Calu3 (cell line): ENCODE measurements at regions not wholly inside any gene's neighbourhood (a gene's known extent, or its start where the extent isn't known, plus 50 kb on each side); places are given as distances from the start of the nearest gene placed in this dataset.
A peak's percentile ranks its signal among the peaks of the same experiment; 100 is the strongest.

ENCODE experiments used
- BruUV-seq: library from RNA; stranded (reverse); fragments of 400-500 nt; replicated peaks from 2 replicates; lab custom pipeline; 2021; lab: Mats Ljungman, UMichigan
- CTCF ChIA-PET: fragments of 300-600 bp; sonication (Branson Sonifier 250); formaldehyde crosslinking; loops from one replicate; lab custom pipeline; 2022; ENCODE audit warnings: antibody characterized with exemption; lab: Charles Lee
- DNase-seq: peaks from one replicate; pipeline ENCODE4 v3.0.0; 2022
- H3K27ac Mint-ChIP-seq: one replicate; pipeline ENCODE4 v1.8.0; 2022; ENCODE audit warnings: mixed read lengths; ENCODE audit not compliant: unreplicated experiment
- H3K27me3 Mint-ChIP-seq: one replicate; pipeline ENCODE4 v1.8.0; 2022; ENCODE audit warnings: mixed read lengths; ENCODE audit not compliant: unreplicated experiment
- H3K36me3 Mint-ChIP-seq: one replicate; pipeline ENCODE4 v1.8.0; 2022; ENCODE audit warnings: mild to moderate bottlenecking, moderate library complexity, mixed read lengths; ENCODE audit not compliant: insufficient read depth, unreplicated experiment
- H3K4me1 Mint-ChIP-seq: one replicate; pipeline ENCODE4 v1.8.0; 2022; ENCODE audit warnings: mild to moderate bottlenecking, low read depth, mixed read lengths; ENCODE audit not compliant: unreplicated experiment
- H3K4me3 Mint-ChIP-seq: one replicate; pipeline ENCODE4 v1.8.0; 2022; ENCODE audit warnings: mild to moderate bottlenecking, low read depth, moderate library complexity, mixed read lengths; ENCODE audit not compliant: unreplicated experiment
- H3K9me3 Mint-ChIP-seq: one replicate; pipeline ENCODE4 v1.8.0; 2022; ENCODE audit warnings: low read depth, mixed read lengths; ENCODE audit not compliant: unreplicated experiment
- CTCF ChIP-seq: fragments of 200-600 bp; IDR thresholded peaks from one replicate; pipeline ENCODE4 v1.8.0; 2022; ENCODE audit warnings: antibody characterized with exemption; ENCODE audit not compliant: unreplicated experiment
- intact Hi-C: fragments of 100-400 bp; cut with micrococcal nuclease; formaldehyde crosslinking; loops from one replicate; pipeline ENCODE4 v1.10.0; 2022; ENCODE audit not compliant: unreplicated experiment

DNA sequence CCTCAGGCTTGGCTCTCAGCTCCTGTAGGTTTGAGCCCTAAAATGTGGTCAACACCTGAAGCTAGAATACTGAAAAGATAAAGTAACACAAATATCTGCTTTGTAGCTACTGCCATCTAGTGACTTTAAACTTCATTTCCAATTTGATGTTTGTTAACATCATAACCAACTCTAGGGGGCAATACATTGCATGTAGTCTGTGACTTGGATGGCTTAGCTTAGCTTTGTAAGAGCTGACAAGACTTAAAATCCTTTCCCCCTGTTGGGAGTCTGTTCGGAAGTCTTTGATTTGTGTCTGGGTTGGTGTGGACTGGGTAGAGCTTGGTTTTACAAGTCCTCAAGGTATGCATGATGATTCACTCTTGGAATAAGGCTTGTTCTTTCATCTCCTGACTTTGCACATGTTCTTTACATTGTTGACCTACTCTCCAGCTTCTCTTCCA, 51.7 kb downstream of the SCN11A start:
- TF ChIP-seq CTCF = peak; percentile 48
- Mint-ChIP-seq H3K9me3 (no peaks in the 10 kb centered on the region), H3K4me1 (peaks cover 7% of the 10 kb centered on the region), H3K27ac (no peak overlapping the region), H3K27me3 (peaks cover 29% of the 10 kb centered on the region), H3K4me3 (no peak overlapping the region), H3K36me3 (no peaks in the 10 kb centered on the region)
- CTCF ChIA-PET = interaction anchor here (0.6 to 1.9 kb wide), 20 partner anchors 14 to 546 kb away, joined by 3 to 14 read pairs (median 4); partner anchors contain the start of genes ACVR2B and EXOG
- intact Hi-C loops = loop anchor here (1.0 to 10.0 kb wide), 6 partner anchors 31 to 475 kb away; no protein-coding TSS in a partner anchor
- DNase-seq = no peak
- no TSS peak for BruUV-seq

DNA sequence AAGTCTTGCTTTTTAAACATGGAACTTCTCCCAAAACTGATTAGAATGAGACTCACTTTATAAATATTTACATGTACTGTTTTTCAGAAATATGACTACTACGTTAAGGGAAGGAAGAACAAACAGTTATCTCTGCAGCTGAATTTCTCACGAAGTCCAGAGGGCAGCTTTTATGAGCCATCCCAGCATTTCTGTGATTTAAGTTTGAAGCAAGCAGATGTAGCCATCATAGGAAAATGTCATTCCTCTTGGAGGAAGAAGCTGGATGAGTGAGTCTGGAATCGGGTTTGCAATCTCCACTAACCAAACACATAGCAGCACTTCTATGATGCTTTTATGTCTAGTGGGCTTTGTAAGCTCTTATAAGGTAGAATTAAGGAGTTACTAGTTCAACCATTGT, 53.7 kb downstream of the SCN11A start:
- no peak overlapping the region for H3K27ac Mint-ChIP-seq
- intact Hi-C loops = no loop called here
- no peak for DNase-seq
- BruUV-seq = no TSS peak
- CTCF ChIA-PET = interaction anchor here (0.6 kb wide), 1 partner anchor 230 kb away, joined by 3 read pairs; no protein-coding TSS in a partner anchor
- H3K9me3 Mint-ChIP-seq = no peaks in the 10 kb centered on the region
- no peak for TF ChIP-seq CTCF
- H3K27me3 Mint-ChIP-seq = peaks cover 48% of the 10 kb centered on the region
- no peak overlapping the region for H3K4me3 Mint-ChIP-seq
- H3K4me1 Mint-ChIP-seq = no peaks in the 10 kb centered on the region
- H3K36me3 Mint-ChIP-seq = no peaks in the 10 kb centered on the region

GRCh38 chr3:38996193-38996592, 55.6 kb downstream of the SCN11A start:
- DNase-seq = no peak
- H3K27me3 Mint-ChIP-seq = peaks cover 65% of the 10 kb centered on the region
- BruUV-seq = no TSS peak
- no peaks in the 10 kb centered on the region for H3K36me3 Mint-ChIP-seq
- H3K9me3 Mint-ChIP-seq = no peaks in the 10 kb centered on the region
- H3K27ac Mint-ChIP-seq = no peak overlapping the region
- intact Hi-C loops = no loop called here
- no peak overlapping the region for H3K4me3 Mint-ChIP-seq
- CTCF ChIA-PET = no interaction called here
- H3K4me1 Mint-ChIP-seq = peaks cover 9% of the 10 kb centered on the region
- TF ChIP-seq CTCF = no peak

DNA sequence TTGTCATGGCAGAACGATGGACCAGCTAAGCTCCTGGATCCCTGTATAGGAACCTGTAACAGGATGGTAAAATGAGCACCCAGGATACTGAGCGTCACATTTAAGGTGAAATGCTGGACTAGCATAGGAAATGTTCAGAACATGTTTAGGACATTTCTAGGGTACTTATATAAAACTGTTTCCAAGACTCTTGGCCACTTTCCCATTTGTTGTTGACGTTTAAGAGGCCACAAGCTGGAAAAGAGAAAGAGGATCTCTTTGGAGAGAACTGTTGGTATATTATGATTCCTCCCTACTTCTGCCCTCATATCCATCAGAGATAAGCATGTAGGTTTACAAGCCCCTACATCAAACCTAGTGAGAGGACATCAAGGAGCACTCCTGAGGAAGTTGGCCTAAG, 57.5 kb downstream of the SCN11A start:
- no peaks in the 10 kb centered on the region for H3K36me3 Mint-ChIP-seq
- no peak overlapping the region for H3K4me3 Mint-ChIP-seq
- no TSS peak for BruUV-seq
- intact Hi-C loops = no loop called here
- H3K4me1 Mint-ChIP-seq = peaks cover 9% of the 10 kb centered on the region
- DNase-seq = no peak
- no peak for TF ChIP-seq CTCF
- CTCF ChIA-PET = interaction anchor here (0.7 kb wide), 1 partner anchor 74 kb away, joined by 3 read pairs; no protein-coding TSS in a partner anchor
- H3K9me3 Mint-ChIP-seq = no peaks in the 10 kb centered on the region
- no peak overlapping the region for H3K27ac Mint-ChIP-seq
- H3K27me3 Mint-ChIP-seq = peaks cover 75% of the 10 kb centered on the region
